Neural cell (in vitro differentiated cells): ENCODE measurements at regions not wholly inside any gene's neighbourhood (a gene's known extent, or its start where the extent isn't known, plus 50 kb on each side); places are given as distances from the start of the nearest gene placed in this dataset.

Experiments
- CTCF ChIP-seq: fragments of 450-650 bp; IDR thresholded peaks from 2 replicates; pipeline ENCODE4 v1.5.1; 2014; ENCODE audit warnings: antibody characterized with exemption, mild to moderate bottlenecking, moderate library complexity; ENCODE audit not compliant: poor library complexity, severe bottlenecking
- EP300 ChIP-seq: fragments of 450-650 bp; conservative IDR thresholded peaks from 2 replicates; pipeline ENCODE4 v1.6.1; 2014; ENCODE audit warnings: antibody characterized with exemption, mild to moderate bottlenecking, moderate library complexity; ENCODE audit not compliant: poor library complexity, severe bottlenecking
- SMC3 ChIP-seq: fragments of 450-650 bp; conservative IDR thresholded peaks from 2 replicates; pipeline ENCODE4 v1.6.1; 2014; ENCODE audit warnings: antibody characterized with exemption, mild to moderate bottlenecking, moderate library complexity; ENCODE audit not compliant: poor library complexity

- TF ChIP-seq CTCF: no peak
- no peak for TF ChIP-seq EP300
- TF ChIP-seq SMC3: no peak
Measured at GRCh38 chr4:41881981-41882624, 53.1 kb upstream of the TMEM33 start.
